GM19035 (cell line): ENCODE measurements at regions not wholly inside any gene's neighbourhood (a gene's known extent, or its start where the extent isn't known, plus 50 kb on each side); places are given as distances from the start of the nearest gene placed in this dataset.

ENCODE experiments used
- ATAC-seq: cut with Tn5 transposase; IDR thresholded peaks from one replicate; pipeline ENCODE4 v1.9.1; 2021; ENCODE audit not compliant: unreplicated experiment

DNA sequence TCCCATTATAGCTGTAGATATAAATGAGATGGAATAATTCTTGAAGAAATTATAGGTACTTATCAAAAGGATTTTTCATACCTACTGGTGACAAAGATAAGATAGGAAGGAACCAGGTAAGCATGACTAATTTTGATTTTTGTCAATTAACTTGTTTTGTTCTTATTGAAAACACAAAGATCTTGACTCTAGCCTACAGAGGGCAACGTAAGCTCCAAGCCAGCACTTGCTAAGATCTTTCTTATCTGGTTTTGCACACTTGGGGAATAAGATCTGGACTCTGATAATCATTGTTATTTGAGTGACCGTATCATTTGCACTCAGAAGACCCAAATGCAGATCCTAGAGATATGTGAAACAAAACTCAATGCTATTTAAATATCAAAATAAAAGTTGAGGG is 223.4 kb downstream of the VEGFC start:
- ATAC-seq: no peak

DNA sequence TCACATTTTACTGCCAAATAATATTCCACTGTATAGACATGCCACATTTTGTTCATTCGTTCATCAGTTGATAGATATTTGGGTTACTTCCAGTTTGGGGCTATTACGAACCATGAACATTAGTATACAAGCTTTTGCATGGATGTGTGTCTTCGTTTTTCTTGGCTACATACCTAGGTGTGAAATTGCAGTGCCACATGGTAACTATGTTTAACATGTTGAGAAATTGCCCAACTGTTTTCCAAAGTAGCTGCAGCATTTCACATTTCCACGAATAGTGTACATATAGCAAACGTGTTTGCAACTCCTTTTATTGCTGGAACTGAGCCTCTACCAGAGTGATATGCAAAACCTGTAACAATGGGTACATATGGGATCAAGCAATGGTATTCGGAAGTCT is 221.5 kb downstream of the VEGFC start:
- no peak for ATAC-seq

GRCh38 chr4:176575141-176575730 is 217.5 kb downstream of the VEGFC start:
- ATAC-seq: no peak

DNA sequence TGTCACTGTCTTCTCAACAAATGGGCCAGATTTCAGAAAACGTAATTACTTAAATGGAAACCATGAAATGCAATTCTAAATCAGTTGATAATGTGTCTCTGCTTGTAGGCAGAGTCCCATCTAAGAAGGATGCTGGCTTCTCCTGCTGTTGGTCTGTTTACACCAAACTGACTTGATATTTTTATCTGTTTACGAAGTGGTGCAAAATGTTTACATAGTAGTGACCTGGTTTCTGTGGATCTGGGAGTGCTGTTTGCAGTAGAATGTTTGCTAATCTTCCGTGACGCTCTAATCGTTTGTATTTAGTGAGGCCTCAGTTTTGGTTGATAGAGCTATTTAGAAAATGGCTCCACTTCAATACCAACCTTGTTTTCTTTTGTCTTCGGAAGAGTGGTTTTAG is 213.5 kb downstream of the VEGFC start:
- no peak for ATAC-seq

- ATAC-seq: no peak
Observed at GRCh38 chr4:176583278-176583677, 209.4 kb downstream of the VEGFC start.

GRCh38 chr4:176584031-176584606 is 208.6 kb downstream of the VEGFC start:
- no peak for ATAC-seq

- no peak for ATAC-seq
Observed at GRCh38 chr4:176587920-176588319, 204.8 kb downstream of the VEGFC start.

- no peak for ATAC-seq
Observed at GRCh38 chr4:176588436-176588835, 204.3 kb downstream of the VEGFC start.

DNA sequence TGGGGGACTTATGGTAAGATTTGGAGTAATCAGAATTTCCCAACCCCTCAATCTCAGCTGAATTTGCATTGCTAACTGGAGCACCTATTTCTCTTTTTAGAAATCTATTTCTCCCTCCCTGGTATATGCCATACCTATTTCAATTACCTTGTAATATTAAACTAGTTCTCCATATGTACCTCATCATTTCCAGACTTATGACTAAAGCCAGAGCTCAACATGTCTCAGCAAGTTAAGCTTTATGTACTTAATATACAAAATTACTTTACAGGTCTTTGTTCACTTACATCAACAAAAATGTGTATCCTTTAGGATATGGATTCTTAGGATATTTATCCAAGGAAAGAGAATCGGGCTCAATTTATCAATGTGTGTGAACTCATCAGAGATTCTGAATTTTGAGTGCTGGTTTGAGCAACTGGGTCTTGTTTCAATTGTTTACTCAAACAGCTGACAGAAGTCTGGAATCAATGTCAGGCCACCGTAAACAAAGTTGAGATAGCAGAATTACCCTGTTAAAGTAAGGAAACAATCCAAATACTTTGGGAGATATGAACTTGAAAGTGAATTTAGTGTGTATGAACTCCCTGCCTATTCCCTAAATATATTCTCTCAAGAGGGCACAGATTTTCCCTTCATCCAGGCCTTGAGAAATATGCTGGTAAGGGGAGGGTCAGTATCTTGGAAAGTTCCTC is 199.6 kb downstream of the VEGFC start:
- no peak for ATAC-seq

DNA sequence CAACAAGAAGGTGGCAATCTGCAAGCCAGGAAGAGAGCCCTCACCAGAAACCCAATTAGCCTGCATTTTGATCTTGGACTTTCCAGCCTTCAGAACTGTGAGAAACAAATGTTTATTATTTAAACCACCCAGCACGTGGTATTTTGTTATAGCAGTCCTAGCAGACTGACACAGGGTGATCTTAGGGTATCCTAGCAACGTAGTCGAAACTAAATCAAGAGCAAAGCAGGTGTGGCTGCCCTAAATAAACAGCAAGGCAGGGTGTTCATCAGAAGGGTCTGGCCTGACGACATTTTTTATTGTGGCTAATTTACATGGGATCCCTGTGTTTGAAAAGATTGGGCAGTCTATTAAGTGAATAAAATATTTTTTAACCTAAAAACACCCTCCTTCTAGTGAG is 198.8 kb downstream of the VEGFC start:
- no peak for ATAC-seq

DNA sequence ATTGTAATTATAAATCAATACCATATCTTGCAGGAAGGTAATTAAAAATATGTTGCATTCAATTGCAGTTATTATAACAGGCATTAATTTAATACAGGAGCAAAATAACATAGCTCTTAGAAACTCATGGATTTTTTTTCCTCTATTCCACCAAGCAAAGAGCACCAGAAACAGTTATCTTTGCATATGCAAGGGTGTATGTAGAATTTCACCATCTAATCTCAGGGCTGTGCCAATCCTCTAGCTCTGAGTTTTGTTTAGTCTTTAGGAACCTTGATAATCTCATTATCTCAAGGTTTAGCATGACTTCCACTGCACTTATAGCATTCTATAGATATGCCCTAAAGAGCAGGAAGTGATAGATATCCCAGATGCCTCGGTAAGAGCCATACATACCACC is 197.5 kb downstream of the VEGFC start:
- ATAC-seq: no peak

DNA sequence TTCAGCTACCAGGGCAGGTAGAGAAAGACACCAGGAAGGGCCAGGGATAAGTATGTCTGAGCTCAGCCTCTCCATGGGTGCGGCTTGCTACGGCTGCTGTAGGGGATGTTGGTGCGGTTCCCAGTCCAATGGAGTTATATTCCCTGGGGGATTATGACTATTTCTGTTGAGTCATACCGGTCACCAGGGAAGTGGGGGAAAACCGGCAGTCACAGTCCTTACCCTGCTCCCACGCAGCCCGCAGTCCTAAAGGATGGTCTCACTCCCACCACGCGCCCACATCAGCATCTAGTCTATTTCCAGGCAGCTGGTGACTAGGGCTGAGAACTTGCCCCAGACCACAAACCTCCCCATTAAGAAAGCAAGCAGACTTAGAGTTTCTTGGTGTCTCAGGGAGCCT is 191.6 kb downstream of the VEGFC start:
- ATAC-seq: no peak

GRCh38 chr4:176607807-176608206 is 184.9 kb downstream of the VEGFC start:
- ATAC-seq: no peak

- ATAC-seq: no peak
Observed at GRCh38 chr4:176608346-176608745, 184.4 kb downstream of the VEGFC start.

- ATAC-seq: no peak
Observed at GRCh38 chr4:176610594-176610993, 182.1 kb downstream of the VEGFC start.

- no peak for ATAC-seq
Observed at GRCh38 chr4:176611381-176611780, 181.3 kb downstream of the VEGFC start.

- ATAC-seq: no peak
Observed at GRCh38 chr4:176611951-176612350, 180.8 kb downstream of the VEGFC start.

DNA sequence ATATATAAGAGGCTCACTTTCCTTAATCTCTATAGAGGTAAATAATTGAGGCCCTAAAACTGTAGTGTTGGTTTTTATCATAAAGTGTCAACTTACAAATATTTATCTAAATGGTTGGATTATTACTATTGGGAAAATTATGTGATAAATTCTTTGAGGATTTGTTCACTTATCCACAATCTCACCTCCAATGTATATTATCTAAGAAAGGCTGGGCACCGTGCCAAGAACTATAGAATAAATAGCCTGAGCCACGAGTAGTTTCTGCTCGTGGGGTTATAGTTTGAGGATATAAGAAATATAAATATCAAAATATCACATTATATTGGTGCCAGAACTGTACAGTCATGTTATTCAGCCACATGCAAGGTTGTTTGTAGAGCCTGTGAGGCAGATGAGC is 177.9 kb downstream of the VEGFC start:
- ATAC-seq: no peak

DNA sequence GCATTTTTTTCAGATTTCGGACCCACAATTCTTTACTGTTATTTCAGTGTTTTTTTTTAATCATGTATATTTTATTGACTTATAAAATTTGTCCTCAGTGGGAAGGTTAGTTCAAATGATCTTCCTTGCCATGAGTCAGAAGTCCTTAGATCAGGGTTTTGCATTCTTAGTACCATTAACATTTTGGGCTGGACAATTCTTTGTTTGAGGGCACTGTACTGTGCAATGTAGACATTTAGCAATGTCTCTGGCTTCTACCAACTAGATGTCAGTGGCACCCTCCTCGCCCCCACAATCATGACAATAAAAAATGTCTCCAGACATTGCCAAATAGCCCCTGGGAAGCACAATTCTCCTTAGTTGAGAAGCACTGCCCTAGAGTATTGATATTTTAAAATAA is 176.6 kb downstream of the VEGFC start:
- ATAC-seq: no peak

DNA sequence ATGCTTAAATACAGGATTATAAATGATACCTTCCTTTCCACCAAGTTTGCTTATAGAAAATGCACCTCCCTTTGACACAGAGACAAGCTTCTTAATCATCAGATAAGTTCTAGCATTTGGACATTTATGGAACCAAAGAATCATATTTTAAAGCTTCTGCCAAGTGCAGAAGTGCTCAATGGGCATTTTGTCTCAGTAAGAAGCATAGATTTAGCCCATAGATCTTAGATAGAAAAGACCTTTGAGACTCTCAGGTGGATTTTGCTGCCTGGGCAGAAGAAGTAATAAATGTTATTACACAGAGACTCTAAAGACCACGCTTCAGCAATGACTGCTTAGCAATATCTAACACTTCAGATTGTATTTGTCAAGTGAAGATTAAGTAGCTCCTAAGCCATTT is 174.6 kb downstream of the VEGFC start:
- ATAC-seq: no peak

- ATAC-seq: no peak
Observed at GRCh38 chr4:176619430-176619829, 173.3 kb downstream of the VEGFC start.

- no peak for ATAC-seq
Observed at GRCh38 chr4:176622251-176622948, 170.3 kb downstream of the VEGFC start.
